ENCODE measurements at regions not wholly inside any gene's neighbourhood (a gene's known extent, or its start where the extent isn't known, plus 50 kb on each side); places are given as distances from the start of the nearest gene placed in this dataset.
A peak's percentile ranks its signal among the peaks of the same experiment; 100 is the strongest.
"Not testable (repeated sequence)": the region's sequence is repeated elsewhere in the genome, so short reads cannot be mapped to it uniquely, and the experiment has no call there.

DNA sequence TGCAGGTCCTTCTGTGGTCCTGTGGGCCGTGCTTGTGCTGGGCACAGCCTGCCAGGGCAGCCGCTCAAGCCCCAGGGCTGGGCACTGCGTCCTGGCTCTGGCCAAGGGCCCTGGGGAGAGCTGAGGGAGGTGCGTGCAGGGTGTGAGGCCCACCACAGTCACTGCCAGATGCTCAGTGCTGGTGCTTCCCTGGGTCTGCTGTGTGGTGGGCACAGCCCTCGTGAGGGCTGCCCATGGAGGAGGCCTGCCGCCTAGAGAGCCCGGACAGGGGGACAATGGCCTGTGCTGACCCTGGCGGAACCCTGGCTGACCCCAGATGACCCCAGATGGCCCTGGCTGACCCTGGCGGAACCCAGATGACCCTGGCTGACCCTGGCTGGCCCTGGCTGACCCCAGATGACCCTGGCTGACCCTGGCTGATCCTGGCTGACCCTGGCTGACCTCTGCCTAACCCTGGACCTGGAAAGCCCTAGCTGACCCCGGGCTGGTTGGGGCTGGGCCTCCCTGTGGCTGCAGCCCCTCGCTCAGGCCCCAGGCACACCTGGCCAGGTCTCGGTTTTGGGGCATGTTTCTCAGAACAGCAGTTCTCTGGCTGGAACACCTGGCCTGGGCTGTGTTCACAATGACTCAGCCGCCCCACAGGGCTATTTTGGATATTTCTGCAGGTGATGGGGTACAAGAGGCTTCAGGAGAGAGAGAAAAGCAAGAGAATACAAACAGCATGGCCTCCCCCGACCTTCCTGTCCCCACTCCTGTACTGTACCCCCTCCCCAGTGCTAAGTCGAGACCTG, 55.4 kb downstream of the TMEM121 start:
- DNase-seq, result no peak

GRCh38 chr14:105582639-105583038, 56.3 kb downstream of the TMEM121 start:
- DNase-seq, result no peak

- DNase-seq, result not testable (repeated sequence)
Measured at GRCh38 chr14:105583914-105584313, 57.5 kb downstream of the TMEM121 start.

DNA sequence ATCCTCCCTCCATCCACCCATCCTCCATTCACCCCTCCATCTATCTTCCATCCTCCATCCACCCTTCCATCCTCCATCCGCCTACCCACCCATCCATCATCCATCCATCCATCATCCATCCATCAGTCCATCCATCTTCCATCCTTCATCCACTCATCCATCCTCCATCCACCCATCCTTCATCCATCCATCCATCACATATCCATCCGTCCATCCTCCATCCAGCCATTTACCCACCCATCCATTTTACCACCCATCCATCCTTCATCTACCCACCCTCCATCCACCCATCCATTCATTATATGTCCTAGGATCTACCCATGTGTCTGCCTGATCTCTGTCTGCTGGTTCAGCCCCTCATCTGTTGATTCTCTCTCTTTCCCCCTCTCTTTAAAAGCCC, 58.9 kb downstream of the TMEM121 start:
- DNase-seq, result not testable (repeated sequence)

- not testable (repeated sequence) for DNase-seq
Measured at GRCh38 chr14:105585722-105586121, 59.3 kb downstream of the TMEM121 start.

DNA sequence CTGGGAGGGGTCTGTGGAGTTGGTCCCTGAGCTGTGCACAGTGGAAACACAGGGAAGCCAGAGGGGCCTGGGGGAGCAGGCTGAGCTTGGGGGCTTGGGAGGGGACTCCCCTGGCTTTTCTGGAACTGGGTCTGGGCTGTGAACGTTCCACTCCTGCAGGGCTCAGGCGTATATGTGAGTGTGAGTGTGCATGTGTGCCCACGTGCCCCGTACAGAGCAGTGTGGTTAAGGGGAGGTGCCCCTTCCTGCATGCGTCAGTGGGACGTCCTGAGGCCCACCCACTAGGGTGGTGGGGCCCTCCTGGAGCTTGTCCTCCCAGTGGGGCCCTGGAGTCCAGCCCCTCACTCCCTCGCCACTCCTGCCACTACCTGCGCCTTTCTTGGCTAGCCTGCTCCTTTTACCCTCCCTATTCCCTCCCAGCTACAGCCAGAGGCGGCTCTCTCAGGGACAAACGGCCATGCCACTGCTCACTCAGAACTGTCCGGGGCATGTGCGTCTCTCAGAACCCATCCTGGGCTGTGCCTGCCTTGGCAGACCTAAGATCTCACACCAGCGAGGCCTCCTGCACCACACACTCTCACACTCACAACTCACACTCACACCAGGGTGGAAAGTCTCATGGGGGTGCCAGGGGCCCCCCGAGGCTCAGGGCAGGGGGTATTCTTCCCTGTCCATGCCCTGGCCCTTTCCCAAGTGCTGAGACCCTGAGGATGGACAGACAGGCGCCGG, 59.9 kb downstream of the TMEM121 start:
- peak; percentile 1 for DNase-seq

- not testable (repeated sequence) for DNase-seq
Measured at GRCh38 chr14:105587034-105587433, 60.7 kb downstream of the TMEM121 start.

DNA sequence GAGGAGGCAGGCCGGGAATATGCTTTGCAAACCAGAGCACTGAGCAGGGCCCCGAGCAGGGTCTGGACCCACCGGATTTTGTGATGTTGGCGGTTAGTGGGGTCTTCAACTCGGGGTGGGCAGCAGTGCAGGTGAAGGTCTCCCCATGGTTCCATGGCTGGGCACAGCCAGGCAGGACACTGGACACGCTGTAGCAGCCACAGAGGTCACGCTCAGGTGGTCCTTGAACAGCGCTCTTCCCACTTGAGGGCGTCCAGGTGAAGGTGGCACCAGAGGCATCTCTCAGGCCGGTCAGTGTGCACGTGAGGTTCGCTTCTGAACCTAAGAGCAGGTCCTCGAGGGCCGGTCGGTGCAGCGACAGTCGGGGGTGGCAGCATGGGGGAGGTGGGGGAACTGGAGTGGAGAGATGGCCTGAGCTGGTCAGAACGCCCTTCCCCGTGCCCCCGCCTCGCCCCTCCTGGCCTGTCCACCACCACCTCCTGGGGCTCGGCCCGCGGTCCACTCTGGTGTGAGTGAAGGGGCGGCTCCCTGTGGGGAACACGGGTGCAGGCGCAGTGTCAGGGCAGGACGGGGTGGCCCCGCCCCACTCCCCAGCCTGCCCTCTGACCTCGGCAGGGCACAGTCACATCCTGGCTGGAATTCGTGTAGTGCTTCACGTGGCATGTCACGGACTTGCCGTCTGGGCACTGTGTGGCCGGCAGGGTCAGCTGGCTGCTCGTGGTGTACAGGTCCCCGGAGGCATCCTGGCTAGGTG, 61.3 kb downstream of the TMEM121 start:
- DNase-seq, result not testable (repeated sequence)

GRCh38 chr14:105588236-105588860, 62.0 kb downstream of the TMEM121 start:
- no peak for DNase-seq

DNA sequence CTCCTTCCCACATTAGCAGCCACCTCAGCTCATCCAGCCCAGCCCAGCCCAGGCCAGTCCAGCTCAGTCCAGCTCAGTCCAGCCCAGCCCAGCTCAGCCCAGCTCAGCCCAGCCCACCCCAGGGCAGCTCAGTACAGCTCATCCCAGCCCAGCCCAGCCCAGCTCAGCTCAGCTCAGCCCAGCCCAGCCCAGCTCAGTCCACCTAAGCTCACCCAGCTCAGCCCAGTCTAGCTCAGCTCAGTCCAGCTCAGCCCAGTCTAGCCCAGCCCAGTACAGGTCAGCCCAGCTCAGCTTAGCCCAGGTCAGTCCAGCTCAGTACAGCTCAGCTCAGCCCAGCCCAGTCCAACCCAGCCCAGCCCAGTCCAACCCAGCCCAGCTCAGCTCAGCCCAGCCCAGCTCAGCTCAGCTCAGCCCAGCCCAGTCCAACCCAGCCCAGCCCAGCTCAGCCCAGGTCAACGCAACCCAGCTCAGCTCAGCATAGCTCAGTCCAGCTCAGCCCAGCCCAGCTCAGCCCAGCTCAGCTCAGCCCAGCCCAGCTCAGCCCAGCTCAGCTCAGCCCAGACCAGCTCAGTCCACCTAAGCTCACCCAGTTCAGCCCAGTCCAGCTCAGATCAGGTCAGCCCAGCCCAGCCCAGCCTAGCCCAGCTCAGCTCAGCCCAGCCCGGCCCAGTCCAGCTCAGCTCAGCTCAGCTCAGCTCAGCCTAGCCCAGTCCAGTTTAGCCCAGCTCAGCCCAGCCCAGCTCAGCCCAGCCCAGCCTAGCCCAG, 63.0 kb downstream of the TMEM121 start:
- no peak for DNase-seq

DNA sequence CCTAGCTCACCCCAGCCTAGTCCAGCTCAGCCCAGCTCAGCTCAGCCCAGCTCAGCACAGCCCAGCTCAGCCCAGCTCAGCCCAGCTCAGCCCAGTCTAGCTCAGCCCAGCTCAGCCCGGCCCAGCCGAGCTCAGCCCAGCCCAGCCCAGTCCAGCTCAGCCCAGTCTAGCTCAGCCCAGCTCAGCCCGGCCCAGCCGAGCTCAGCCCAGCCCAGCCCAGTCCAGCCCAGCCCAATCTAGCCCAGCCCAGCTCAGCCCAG, 63.5 kb downstream of the TMEM121 start:
- not testable (repeated sequence) for DNase-seq

- DNase-seq, result no peak
Measured at GRCh38 chr14:105591052-105591451, 64.7 kb downstream of the TMEM121 start.

- not testable (repeated sequence) for DNase-seq
Measured at GRCh38 chr14:105591792-105592341, 65.5 kb downstream of the TMEM121 start.

- not testable (repeated sequence) for DNase-seq
Measured at GRCh38 chr14:105592646-105593045, 66.3 kb downstream of the TMEM121 start.

- not testable (repeated sequence) for DNase-seq
Measured at GRCh38 chr14:105595346-105595745, 69.0 kb downstream of the TMEM121 start.

DNA sequence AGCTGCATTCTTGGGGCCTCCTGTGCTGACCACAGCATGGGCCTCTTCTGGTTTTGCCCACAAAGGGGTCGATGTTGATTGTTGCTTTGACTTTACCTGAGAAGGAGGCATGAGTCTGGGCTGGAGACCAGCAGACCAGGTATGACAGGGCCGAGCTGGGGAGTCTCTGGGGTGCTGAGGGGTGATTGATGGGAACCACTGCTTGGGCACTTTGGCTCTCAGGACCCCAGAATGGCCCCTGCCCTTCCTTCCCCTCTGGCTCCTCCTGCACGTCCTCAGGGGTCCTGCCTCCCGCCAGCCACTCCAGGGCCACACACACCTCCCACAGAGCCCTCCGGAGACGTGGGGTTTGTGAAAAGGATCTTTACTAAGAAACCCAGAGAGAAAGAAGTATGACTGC, 70.0 kb downstream of the TMEM121 start:
- DNase-seq, result not testable (repeated sequence)

GRCh38 chr14:105598040-105598763, 71.8 kb downstream of the TMEM121 start:
- DNase-seq, result not testable (repeated sequence)

DNA sequence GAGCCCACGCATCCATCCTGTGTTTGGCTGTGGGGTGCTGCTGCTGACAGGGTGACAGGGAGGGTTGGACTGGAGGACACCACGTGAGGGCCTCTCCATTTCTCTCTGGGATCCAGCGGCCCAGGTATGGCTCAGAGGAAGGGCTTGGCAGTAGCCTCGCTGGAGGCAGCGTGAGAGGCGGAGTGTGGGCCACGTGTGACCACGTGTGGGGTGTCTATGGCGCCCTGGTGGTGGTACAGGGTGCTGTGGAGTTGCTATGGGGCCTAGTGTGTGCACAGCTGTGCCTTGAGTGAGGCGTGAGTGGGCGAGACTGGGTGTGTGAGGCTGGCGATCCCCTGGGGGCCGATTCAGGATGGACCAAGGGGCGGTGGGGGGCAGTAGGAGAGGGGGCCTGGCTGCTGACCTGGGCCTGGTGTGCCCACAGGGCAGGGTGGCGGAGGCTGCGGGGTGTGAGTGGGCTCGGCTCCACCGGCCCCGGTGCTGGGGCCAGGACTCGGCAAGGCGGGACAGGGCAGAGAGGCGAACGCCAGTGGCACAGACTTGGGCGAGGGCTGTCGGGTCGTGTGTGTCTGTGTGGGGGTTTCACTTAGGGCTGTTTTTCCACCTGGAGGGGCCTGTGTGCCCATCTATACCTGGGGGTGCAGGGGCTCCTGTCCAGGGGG, 72.7 kb downstream of the TMEM121 start:
- DNase-seq, result not testable (repeated sequence)

GRCh38 chr14:105600195-105600938, 74.0 kb downstream of the TMEM121 start:
- DNase-seq, result not testable (repeated sequence)

DNA sequence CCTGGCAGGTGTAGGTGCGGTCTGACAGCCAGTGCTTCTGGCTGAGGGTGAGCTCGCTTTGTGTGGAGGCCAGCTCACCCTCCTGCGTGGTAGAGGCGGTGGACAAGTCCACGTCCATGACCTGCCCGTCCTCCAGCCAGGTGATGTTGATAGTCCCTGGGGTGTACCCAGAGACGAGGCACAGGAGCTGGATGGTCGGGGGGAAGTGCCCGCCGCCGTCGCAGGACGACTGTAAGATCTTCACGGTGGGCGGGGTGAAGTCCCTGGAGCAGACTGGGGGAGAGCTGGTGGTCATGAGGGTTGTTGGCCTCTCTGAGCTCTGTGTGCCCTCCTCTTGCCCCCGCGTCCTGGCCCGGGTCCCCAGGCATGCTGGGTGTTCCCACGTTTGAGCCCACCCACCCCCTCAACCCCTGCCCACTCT, 74.6 kb downstream of the TMEM121 start:
- DNase-seq, result no peak

Data from right hindlimb (tissue), 1 donor.